ENCODE measurements at regions not wholly inside any gene's neighbourhood (a gene's known extent, or its start where the extent isn't known, plus 50 kb on each side); places are given as distances from the start of the nearest gene placed in this dataset.

- DNase-seq (ENCODE audit: low read depth) = no peak
- ChIA-PET CTCF (interaction anchor here (1.2 kb wide), 1 partner anchor 117 kb away, joined by 3 read pairs; no protein-coding TSS in a partner anchor), POLR2A (no interaction called here)
- no peak overlapping the region for H3K4me3 ChIP-seq (ENCODE audit: low read depth, low read length)
- H3K27me3 ChIP-seq (ENCODE audit: control insufficient read depth, insufficient read depth, low read length) = no peaks in the 10 kb centered on the region
- H3K36me3 ChIP-seq (ENCODE audit: control insufficient read depth, insufficient read depth, low read length) = no peaks in the 10 kb centered on the region
- TF ChIP-seq CTCF (IDR thresholded peaks at IDR 0.05; ENCODE audit: insufficient read depth, low read depth, low read length) = no peak
Observed at GRCh38 chr15:37771465-37771864, 163.0 kb upstream of the TMCO5A start.

GRCh38 chr15:37773111-37773860, 161.2 kb upstream of the TMCO5A start:
- Histone ChIP-seq H3K36me3 (ENCODE audit: control insufficient read depth, insufficient read depth, low read length) (no peaks in the 10 kb centered on the region), H3K4me3 (ENCODE audit: low read depth, low read length) (no peak overlapping the region), H3K27me3 (ENCODE audit: control insufficient read depth, insufficient read depth, low read length) (no peaks in the 10 kb centered on the region)
- DNase-seq (ENCODE audit: low read depth) = peak; percentile 21
- no peak for TF ChIP-seq CTCF (IDR thresholded peaks at IDR 0.05; ENCODE audit: insufficient read depth, low read depth, low read length)
- ChIA-PET POLR2A (no interaction called here), CTCF (no interaction called here)

- no peak for DNase-seq (ENCODE audit: low read depth)
- POLR2A ChIA-PET = no interaction called here
- CTCF ChIA-PET = interaction anchor here (2.1 kb wide), 1 partner anchor 10 kb away, joined by 5 read pairs; no protein-coding TSS in a partner anchor
- Histone ChIP-seq H3K27me3 (ENCODE audit: control insufficient read depth, insufficient read depth, low read length) (no peaks in the 10 kb centered on the region), H3K36me3 (ENCODE audit: control insufficient read depth, insufficient read depth, low read length) (no peaks in the 10 kb centered on the region), H3K4me3 (ENCODE audit: low read depth, low read length) (no peak overlapping the region)
- no peak for TF ChIP-seq CTCF (IDR thresholded peaks at IDR 0.05; ENCODE audit: insufficient read depth, low read depth, low read length)
Observed at GRCh38 chr15:37774961-37775360, 159.5 kb upstream of the TMCO5A start.

GRCh38 chr15:37777006-37777405, 157.4 kb upstream of the TMCO5A start:
- ChIA-PET POLR2A (no interaction called here), CTCF (no interaction called here)
- DNase-seq (ENCODE audit: low read depth) = no peak
- no peaks in the 10 kb centered on the region for H3K36me3 ChIP-seq (ENCODE audit: control insufficient read depth, insufficient read depth, low read length)
- no peak for TF ChIP-seq CTCF (IDR thresholded peaks at IDR 0.05; ENCODE audit: insufficient read depth, low read depth, low read length)
- no peaks in the 10 kb centered on the region for H3K27me3 ChIP-seq (ENCODE audit: control insufficient read depth, insufficient read depth, low read length)
- H3K4me3 ChIP-seq (ENCODE audit: low read depth, low read length) = no peak overlapping the region

DNA sequence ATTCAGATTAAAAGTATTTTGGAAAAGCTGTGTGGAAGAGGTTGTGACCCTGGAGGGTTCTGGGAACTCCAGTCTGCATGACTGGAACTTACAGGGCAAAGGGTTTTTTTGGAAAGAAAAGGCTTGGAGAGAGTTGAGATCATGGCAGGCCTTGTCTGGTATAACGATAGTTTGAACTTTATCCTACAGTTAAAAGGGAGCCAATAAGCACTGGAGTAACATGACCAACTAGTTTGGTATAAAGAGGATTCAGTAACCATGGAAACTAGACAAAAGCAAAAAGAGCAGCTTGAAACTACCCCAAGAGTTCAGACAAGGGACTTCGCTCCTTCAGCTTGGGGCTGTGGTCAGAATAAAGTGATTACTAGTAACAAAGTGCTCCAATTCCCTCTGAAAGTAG, 151.2 kb upstream of the TMCO5A start:
- POLR2A ChIA-PET = no interaction called here
- TF ChIP-seq CTCF (IDR thresholded peaks at IDR 0.05; ENCODE audit: insufficient read depth, low read depth, low read length) = no peak
- CTCF ChIA-PET = no interaction called here

More for the DNA sequence above, 151.2 kb upstream of the TMCO5A start:
- H3K27me3 ChIP-seq (ENCODE audit: control insufficient read depth, insufficient read depth, low read length) = no peaks in the 10 kb centered on the region
- H3K4me3 ChIP-seq (ENCODE audit: low read depth, low read length) = no peak overlapping the region
- no peak for DNase-seq (ENCODE audit: low read depth)
- H3K36me3 ChIP-seq (ENCODE audit: control insufficient read depth, insufficient read depth, low read length) = no peaks in the 10 kb centered on the region

All from BJ (cell line).